SJCRH30 (cell line): ENCODE measurements at regions not wholly inside any gene's neighbourhood (a gene's known extent, or its start where the extent isn't known, plus 50 kb on each side); places are given as distances from the start of the nearest gene placed in this dataset.

Experiments
- DNase-seq, 2 experiments: peaks; one replicate each; pipeline ENCODE4 v3.0.0-alpha.2; 2015 to 2020
- H3K27ac ChIP-seq: fragments of 250-450 bp; sonication (Bioruptor Pico); 2 replicates; pipeline ENCODE4 v1.5.1; 2020; ENCODE audit warnings: mild to moderate bottlenecking, moderate library complexity
- H3K27me3 ChIP-seq: fragments of 250-450 bp; sonication (Bioruptor Pico); 2 replicates; pipeline ENCODE4 v1.5.1; 2020; ENCODE audit warnings: mild to moderate bottlenecking, moderate library complexity
- H3K36me3 ChIP-seq: fragments of 250-450 bp; sonication (Bioruptor Pico); 2 replicates; pipeline ENCODE4 v1.5.1; 2020; ENCODE audit warnings: mild to moderate bottlenecking, moderate library complexity
- H3K4me1 ChIP-seq: fragments of 250-450 bp; sonication (Bioruptor Pico); 2 replicates; pipeline ENCODE4 v1.5.1; 2020; ENCODE audit warnings: mild to moderate bottlenecking, moderate library complexity
- H3K4me3 ChIP-seq: fragments of 250-450 bp; sonication (Bioruptor Pico); 2 replicates; pipeline ENCODE4 v1.5.1; 2020; ENCODE audit warnings: mild to moderate bottlenecking, moderate library complexity
- H3K9me3 ChIP-seq: fragments of 250-450 bp; sonication (Bioruptor Pico); replicated peaks from 2 replicates; pipeline ENCODE4 v1.5.1; 2020; ENCODE audit warnings: mild to moderate bottlenecking, moderate library complexity

DNA sequence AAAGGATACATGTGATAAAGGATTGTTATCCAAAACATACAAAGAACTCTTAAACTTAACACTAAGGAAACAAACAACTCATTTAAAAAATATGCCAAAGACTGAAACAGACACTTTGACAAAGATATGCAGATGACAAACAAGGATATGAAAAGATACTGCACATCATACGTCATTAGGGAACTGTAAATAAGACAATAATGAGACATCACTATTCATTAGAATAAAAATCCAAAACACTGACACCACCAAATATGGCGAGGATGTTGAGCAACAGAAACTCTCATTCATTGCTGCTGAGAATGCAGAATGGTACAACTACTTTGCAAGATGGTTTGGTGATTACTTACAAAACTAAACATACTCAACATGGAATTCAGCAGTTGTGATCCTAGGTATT is 156.5 kb upstream of the FOXA2 start:
- H3K36me3 ChIP-seq = no peaks in the 10 kb centered on the region
- no peak overlapping the region for H3K27ac ChIP-seq
- 0 out of 2 replicates have a peak, but pooled peaks cover 2% of the 10 kb centered on the region for H3K9me3 ChIP-seq
- no peaks in the 10 kb centered on the region for H3K27me3 ChIP-seq
- DNase-seq = no peak
- 0 out of 2 replicates have a peak, but pooled peaks cover 3% of the 10 kb centered on the region for H3K4me1 ChIP-seq
- no peak overlapping the region for H3K4me3 ChIP-seq

DNA sequence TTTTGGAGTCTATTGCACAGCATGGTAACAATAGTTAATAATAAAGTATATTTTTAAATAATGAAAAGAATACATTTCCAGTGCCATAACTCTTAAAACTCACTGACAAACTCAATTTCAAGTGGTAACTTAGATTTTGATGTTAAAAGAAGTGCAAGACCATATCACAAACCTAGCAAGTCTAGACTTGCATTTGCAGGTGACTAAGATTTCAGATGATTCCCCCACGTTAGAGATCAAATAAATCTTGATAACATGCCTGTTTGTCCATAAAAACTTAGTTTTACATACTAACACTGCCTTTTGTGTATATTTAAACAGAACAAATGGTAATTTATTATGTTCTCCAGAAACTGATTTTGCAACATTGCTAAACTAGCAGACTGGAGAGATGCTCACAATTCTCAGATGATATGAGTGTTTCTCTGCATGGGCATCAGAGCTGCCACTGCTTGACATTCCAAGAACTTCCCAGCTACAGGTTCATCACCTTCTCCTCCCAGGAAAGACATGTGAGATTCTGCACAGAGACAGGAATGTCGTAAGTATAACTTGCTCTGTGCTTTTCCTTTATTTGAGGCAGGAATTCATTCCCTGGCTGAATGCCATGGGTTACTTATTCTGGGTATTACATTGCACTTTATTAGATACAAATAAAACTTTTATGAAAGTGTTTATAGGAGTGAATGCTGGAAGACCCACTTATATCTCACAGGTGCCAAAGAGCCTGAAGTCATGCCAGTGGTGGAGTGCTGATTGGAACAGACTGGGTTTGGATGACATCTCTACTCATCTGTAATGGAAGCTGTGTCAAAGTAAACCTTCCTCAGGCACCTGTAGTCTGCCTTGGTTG is 160.2 kb upstream of the FOXA2 start:
- Histone ChIP-seq H3K27me3 (no peaks in the 10 kb centered on the region), H3K4me1 (0 out of 2 replicates have a peak, but pooled peaks cover 3% of the 10 kb centered on the region), H3K9me3 (0 out of 2 replicates have a peak, but pooled peaks cover 6% of the 10 kb centered on the region), H3K27ac (no peak overlapping the region), H3K36me3 (no peaks in the 10 kb centered on the region), H3K4me3 (no peak overlapping the region)
- no peak for DNase-seq

DNA sequence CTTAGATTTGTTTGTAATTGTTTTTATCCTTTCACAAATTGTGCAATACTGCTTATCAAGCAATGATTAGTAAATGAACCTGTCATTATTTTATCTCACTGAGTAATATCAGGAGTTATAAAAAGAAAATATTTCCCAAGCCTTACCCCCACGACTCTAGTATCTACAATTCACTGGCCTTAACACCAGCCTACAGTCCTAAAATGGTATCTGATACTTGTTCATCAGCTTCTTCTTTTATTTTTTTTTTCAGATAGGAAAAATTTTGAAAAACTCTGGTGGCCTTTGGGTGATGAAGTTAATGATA is 160.8 kb upstream of the FOXA2 start:
- H3K36me3 ChIP-seq = no peaks in the 10 kb centered on the region
- H3K27me3 ChIP-seq = no peaks in the 10 kb centered on the region
- H3K4me3 ChIP-seq = no peak overlapping the region
- H3K27ac ChIP-seq = no peak overlapping the region
- DNase-seq = no peak
- 0 out of 2 replicates have a peak, but pooled peaks cover 4% of the 10 kb centered on the region for H3K9me3 ChIP-seq
- no peaks in the 10 kb centered on the region for H3K4me1 ChIP-seq

DNA sequence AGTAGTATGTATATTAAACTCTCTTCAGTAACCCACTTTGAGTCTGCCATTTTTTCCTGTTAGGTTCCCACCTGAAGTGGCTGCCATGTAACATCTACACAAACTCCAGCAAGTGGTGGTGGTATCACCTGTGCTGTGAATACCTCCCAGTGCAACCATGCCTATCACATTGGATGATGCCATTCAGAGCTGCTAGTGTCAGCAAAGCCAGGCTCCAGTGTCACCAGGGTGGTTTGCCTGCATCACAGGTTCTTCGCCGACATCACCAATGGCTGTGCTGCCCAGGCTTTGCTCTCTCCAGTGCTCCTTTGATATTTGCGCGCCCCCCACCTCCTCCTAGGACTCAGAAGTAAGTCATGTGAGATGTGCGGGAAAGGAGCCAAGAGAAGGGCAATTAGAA is 162.6 kb upstream of the FOXA2 start:
- Histone ChIP-seq H3K4me3 (no peak overlapping the region), H3K36me3 (no peaks in the 10 kb centered on the region), H3K9me3 (peaks cover 4% of the 10 kb centered on the region; the same call in 1 of the 2 replicates), H3K27me3 (no peaks in the 10 kb centered on the region), H3K4me1 (no peaks in the 10 kb centered on the region), H3K27ac (no peak overlapping the region)
- no peak for DNase-seq

DNA sequence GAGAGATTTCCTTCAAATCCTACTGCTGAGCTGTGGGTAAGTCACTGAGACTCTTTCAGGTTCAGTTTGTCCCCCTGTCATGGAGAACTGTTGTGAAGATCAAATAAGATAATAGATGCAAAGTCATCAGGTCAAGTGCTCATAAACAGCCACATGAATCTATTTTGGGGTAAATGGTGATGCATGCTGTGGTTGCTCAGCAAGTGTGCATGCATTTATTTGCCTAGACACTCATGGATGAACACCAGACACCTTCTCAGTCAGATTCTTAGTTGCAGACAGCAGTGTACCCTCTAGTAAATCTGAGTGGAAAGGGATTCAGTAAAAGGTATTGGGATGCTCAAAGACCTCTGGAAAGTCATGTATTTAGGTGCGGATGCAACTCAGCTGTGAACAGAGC is 168.0 kb upstream of the FOXA2 start:
- DNase-seq = no peak
- no peaks in the 10 kb centered on the region for H3K27me3 ChIP-seq
- H3K9me3 ChIP-seq = no peaks in the 10 kb centered on the region; the same call in 1 of the 2 replicates
- peaks cover 3% of the 10 kb centered on the region; the same call in 1 of the 2 replicates for H3K4me1 ChIP-seq
- H3K4me3 ChIP-seq = no peak overlapping the region
- no peak overlapping the region for H3K27ac ChIP-seq
- no peaks in the 10 kb centered on the region for H3K36me3 ChIP-seq

DNA sequence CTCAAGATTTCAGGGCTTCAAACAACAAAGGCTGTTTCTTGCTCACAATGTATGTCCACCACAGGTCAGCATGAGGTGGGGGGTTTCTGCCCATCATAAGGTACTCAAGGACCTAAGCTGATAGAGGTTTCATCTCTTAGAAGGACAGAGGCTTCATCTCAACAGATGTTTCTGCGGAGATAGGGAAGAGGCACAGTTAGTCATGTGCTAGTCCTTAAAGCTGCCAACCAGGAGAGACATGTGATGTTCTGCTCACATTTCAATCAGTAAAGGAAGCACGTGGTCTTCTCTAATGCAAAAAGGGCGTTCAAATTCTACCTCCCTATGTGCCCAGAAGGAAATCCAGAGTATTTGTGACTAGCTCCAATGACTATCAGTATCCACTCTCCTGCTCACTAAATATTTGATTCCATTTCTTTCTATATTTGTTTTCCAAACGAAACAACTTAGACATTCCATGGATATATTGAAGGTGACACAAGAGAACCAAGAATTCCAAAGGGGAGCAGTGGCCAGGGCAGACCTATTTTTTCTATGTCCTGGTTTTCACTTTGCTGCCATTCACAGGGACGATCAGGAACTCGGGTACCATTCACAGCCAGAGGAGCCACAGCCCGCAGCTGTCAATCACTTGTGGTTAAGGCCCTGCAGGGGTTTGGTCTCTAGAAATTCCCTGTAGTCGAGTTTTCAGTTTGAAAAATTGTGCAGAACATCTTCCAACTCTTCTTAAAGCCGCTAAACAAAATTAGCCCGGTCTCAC is 173.2 kb upstream of the FOXA2 start:
- Histone ChIP-seq H3K4me3 (no peak overlapping the region), H3K27me3 (no peaks in the 10 kb centered on the region), H3K9me3 (no peaks in the 10 kb centered on the region), H3K4me1 (peaks cover 21% of the 10 kb centered on the region), H3K27ac (no peak overlapping the region; the same call in 1 of the 2 replicates), H3K36me3 (no peaks in the 10 kb centered on the region)
- peak in 1 of 2 experiments; percentile 29 for DNase-seq

DNA sequence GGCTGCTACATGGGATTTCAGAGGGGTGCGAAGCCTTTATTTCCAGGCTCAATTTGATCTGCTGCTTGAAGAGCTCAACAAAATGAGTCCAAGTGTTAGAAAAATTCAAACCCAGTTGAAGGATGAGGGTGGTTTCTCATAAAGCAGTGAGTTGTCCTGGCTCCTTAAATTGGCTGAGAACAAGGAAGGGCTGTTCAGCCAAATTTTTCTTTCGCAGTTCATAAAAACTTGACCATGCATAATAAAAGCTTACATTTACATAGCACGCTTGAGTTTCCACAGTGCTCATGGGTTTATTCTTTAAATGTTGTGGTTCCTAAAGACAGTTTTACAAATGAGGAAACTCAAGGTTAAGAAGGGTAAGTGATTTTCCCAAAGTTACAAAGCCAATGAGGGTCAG is 174.4 kb upstream of the FOXA2 start:
- Histone ChIP-seq H3K27me3 (no peaks in the 10 kb centered on the region), H3K27ac (no peak overlapping the region), H3K4me1 (peaks cover 32% of the 10 kb centered on the region), H3K36me3 (no peaks in the 10 kb centered on the region), H3K4me3 (no peak overlapping the region), H3K9me3 (no peaks in the 10 kb centered on the region)
- no peak for DNase-seq

DNA sequence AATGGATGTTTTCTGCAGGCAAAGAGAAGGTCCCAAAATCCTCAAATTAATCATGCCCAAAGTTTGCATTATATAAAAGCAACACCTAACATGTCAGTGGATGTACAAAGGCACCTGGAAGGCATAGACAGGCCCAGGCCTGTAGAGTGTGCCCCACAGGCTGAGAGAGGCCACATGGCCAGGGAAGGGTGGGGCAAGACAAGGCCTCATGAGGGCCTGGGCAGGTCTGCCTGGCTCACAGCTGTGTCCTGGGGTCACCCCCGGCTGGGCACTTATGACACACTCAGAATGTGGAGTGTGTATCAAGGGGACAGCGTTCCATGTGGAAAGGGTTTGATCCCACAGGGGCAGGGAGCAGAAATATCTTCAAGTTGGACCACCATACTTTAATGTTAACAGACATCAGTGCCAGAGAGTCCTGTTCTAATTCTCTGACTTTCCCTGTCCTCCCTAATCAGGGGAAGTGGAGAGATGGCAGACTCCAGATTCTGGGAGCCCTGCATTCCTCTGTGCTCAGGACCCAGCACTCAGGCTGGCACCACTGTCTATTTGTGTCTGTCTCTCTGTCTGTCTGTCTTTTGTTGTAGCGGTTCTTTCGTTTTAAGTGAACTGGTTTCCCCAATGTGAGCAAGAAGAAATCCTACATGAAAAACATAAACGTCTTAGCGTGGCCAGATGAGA is 178.3 kb upstream of the FOXA2 start:
- Histone ChIP-seq H3K4me1 (peaks cover 27% of the 10 kb centered on the region), H3K9me3 (no peaks in the 10 kb centered on the region), H3K4me3 (no peak overlapping the region), H3K36me3 (no peaks in the 10 kb centered on the region), H3K27me3 (no peaks in the 10 kb centered on the region), H3K27ac (peak overlapping the region; percentile 32; the same call in 1 of the 2 replicates)
- no peak for DNase-seq

DNA sequence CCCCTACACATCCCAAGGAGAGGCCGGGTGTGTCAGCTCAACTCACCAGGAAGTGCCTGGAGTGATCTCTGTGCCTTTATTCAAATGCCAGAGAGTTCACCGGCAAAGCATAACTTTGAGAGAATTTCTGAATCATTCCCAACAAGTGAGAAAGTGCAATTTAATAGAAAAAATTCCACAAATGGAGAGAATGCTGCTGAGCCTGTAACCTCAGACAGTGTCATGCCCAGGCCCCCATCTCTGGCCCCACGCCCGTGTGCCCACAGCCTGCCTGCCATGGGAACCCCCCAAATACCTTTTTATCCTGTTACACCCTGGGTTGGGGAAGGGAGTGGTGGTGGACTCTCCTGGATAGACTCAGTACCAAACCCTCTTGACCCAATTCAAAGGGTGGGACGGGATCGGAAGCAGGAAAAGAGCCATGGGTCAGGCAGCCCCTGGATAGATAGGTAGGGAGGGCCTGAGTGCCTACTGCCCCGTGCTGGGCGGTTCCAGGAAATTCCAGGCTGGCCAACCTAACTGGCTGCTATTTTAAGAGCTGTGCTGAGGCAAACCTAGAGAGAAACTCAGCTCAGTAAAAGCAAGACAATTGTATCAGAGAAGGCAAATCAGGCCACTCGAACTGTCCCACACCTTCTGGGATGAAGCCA is 179.0 kb upstream of the FOXA2 start:
- peaks cover 27% of the 10 kb centered on the region for H3K4me1 ChIP-seq
- H3K4me3 ChIP-seq = no peak overlapping the region
- H3K36me3 ChIP-seq = no peaks in the 10 kb centered on the region
- H3K27me3 ChIP-seq = no peaks in the 10 kb centered on the region
- DNase-seq = no peak
- peak overlapping the region; percentile 32; the same call in 1 of the 2 replicates for H3K27ac ChIP-seq
- H3K9me3 ChIP-seq = no peaks in the 10 kb centered on the region

DNA sequence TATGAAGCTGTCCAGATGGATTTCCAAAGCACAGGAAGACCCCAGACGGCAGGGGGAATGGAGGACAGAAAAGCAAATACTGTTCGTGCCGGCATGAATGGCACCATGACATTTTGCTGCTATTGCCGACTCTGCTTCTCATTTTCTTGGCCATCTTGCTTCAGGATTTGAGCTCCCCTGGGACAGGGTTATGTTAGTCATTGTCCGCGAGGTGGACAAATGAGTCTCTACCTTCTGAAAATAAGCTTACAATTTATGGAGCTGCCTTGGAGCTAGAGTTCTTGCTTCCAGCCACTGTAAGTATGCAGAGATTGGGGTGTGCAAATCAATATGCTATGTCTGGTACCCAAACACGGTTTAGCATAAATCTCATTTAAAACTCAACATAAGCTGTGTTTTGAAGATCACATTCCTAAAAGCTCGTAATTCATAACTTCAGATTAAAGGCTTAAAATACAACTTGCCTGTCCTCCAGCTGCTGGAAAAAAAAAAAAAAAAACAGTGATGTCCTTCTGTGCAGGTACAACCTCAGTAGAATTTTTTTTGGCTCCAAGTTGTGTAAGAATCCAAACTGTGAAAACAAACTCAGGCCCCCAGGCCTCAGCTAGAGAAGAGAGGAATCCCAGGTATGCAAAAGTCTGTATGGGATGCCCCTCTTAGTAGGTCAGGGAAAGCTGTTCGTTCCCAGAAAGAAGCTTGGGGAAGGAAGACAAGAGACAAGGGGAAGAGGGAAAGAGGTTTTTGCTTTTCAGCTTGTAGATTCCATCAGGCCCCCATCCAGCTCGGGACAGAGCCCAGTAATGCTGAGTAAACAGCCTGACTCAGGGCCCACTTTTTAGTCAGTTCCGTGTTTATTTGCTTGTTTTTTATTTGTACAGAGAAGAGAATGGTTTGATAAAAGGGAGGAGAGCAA is 184.2 kb upstream of the FOXA2 start:
- H3K4me1 ChIP-seq = peaks cover 28% of the 10 kb centered on the region
- no peak for DNase-seq
- no peak overlapping the region for H3K27ac ChIP-seq
- H3K27me3 ChIP-seq = no peaks in the 10 kb centered on the region
- H3K9me3 ChIP-seq = no peaks in the 10 kb centered on the region
- H3K36me3 ChIP-seq = no peaks in the 10 kb centered on the region
- H3K4me3 ChIP-seq = no peak overlapping the region

DNA sequence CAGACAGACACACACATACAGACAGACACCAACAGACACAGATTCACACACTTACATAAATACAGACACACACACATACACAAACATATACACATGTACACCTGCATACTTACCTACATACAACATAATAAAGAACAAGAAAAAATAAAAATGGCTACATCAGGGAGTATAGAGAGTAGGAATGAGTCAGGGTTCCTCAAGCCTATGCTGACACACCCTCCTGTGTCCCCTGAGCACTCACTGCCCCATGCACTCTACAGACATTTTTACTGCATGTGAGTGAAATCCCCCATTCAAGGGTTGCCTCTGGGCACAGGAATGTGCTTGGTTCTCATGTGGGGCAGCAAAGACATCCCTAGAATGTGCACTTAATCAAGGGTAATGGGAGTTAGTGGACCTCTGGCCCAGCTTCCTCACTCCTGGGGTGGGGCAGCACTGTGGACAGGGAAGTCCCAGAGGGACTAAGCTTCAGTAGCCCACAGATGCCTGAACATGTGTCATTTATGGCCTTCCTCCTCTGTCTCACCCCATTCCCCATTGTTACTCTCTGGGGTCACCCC is 185.9 kb upstream of the FOXA2 start:
- Histone ChIP-seq H3K9me3 (no peaks in the 10 kb centered on the region), H3K4me1 (peaks cover 29% of the 10 kb centered on the region), H3K27me3 (no peaks in the 10 kb centered on the region), H3K4me3 (no peak overlapping the region), H3K36me3 (no peaks in the 10 kb centered on the region), H3K27ac (no peak overlapping the region)
- no peak for DNase-seq

DNA sequence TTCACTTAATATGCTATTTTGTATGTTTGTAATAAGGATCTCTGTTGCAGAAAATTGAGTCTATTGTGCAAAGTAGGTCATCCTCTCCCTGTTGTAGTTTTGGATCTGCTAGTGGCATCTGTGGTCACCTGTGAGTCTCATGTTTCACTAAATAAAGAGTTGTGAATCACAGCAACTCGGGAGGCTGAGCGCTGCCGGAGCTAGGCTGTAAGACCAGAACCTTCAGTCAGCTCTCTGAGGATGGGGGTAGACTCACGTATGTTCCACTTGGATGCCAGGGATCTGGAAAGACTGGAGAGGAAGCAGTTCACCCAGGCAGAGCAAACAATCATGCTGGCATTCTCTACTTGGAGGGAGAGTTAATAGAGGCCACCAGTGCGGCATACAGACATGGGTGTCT is 187.3 kb upstream of the FOXA2 start:
- 0 out of 2 replicates have a peak, but pooled peaks cover 3% of the 10 kb centered on the region for H3K9me3 ChIP-seq
- peak in 1 of 2 experiments; percentile 38 for DNase-seq
- H3K4me1 ChIP-seq = peaks cover 32% of the 10 kb centered on the region
- no peak overlapping the region for H3K4me3 ChIP-seq
- no peaks in the 10 kb centered on the region for H3K27me3 ChIP-seq
- no peaks in the 10 kb centered on the region for H3K36me3 ChIP-seq
- no peak overlapping the region for H3K27ac ChIP-seq

DNA sequence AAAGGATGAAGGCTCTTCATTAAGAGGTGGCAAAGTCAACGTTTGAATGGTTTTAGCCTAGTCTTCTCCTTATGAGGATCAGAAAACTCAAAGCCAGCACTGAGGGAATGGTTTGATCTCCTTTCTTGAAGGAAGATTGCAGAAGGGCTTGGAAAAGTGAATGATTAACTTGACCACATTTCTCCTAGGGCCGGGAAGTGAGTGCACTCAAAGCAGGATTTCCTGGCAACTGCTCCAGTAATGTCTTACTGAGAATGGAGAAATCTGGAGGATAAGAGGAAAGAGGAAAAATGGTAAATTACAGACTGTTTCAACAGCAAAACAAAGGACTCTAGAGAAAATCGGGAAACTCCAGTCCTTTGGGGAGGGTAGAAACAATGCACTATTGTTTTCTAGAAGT is 189.0 kb upstream of the FOXA2 start:
- 0 out of 2 replicates have a peak, but pooled peaks cover 4% of the 10 kb centered on the region for H3K9me3 ChIP-seq
- no peak overlapping the region for H3K4me3 ChIP-seq
- H3K27ac ChIP-seq = no peak overlapping the region
- no peaks in the 10 kb centered on the region for H3K27me3 ChIP-seq
- H3K4me1 ChIP-seq = peaks cover 24% of the 10 kb centered on the region
- DNase-seq = no peak
- H3K36me3 ChIP-seq = no peaks in the 10 kb centered on the region
